HG03457 (cell line): ENCODE measurements at regions not wholly inside any gene's neighbourhood (a gene's known extent, or its start where the extent isn't known, plus 50 kb on each side); places are given as distances from the start of the nearest gene placed in this dataset.
"Not testable (repeated sequence)": the region's sequence is repeated elsewhere in the genome, so short reads cannot be mapped to it uniquely, and the experiment has no call there.

Experiments used
- ATAC-seq: cut with Tn5 transposase; IDR thresholded peaks from one replicate; pipeline ENCODE4 v1.9.1; 2021; ENCODE audit warnings: moderate number of reproducible peaks; ENCODE audit not compliant: unreplicated experiment

DNA sequence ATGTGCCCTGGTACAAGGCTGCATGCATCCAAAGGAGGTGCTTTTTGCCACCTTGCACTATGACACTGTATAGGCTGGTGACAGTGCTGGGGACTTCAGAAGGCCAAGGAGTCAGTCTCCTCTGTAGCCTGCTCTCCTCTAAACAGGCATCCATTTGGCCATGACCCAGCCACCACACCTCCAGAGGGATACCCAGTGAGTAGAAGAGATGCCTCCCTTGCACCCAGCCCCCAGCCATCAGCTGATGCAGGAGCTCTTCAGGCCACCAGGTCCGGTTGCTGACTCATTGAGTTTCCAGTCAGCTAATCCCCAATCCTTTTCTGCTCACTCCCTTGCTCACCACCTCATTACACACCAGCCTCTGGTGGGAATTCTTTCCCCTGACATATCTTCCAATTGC, 99.8 kb downstream of the PJA1 start:
- no peak for ATAC-seq

DNA sequence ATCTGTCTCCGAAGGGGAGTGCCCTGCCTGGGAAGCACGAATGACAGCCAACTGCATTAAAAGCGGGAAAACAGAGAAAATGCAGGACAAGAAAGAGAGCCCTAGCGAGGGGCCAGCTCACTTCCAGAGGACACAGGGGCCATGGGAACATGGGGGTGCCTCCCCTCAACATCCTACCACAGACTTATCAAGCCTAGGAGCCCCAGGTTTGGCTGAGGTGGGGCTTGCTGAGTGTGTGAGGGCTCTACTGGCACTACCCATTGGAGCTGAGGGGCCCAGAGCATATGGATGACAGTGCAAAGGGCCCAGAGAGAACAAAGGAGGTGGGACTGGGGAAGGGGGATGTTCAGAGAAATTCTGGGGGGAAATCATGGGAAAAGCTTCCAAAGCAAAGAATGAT, 101.8 kb downstream of the PJA1 start:
- ATAC-seq, result no peak

DNA sequence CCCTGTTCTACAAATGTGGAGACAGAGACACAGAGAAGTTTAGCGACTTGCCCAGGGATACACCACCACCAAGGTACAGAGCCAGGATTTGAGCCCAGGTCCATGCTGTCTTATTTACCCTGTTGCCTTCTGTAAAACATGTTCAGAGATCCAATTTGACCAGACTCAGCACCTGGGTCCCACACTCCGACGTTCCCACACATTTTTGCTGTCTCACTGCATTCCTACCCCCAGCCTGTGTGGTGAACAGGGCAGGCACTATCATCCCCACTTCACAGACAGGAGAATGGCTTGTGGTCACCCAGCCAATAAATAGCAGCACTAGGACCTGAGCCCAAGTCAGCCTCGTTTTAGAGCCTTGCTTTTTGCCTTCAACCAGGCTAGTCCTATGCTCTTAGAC, 102.8 kb downstream of the PJA1 start:
- ATAC-seq, result no peak

DNA sequence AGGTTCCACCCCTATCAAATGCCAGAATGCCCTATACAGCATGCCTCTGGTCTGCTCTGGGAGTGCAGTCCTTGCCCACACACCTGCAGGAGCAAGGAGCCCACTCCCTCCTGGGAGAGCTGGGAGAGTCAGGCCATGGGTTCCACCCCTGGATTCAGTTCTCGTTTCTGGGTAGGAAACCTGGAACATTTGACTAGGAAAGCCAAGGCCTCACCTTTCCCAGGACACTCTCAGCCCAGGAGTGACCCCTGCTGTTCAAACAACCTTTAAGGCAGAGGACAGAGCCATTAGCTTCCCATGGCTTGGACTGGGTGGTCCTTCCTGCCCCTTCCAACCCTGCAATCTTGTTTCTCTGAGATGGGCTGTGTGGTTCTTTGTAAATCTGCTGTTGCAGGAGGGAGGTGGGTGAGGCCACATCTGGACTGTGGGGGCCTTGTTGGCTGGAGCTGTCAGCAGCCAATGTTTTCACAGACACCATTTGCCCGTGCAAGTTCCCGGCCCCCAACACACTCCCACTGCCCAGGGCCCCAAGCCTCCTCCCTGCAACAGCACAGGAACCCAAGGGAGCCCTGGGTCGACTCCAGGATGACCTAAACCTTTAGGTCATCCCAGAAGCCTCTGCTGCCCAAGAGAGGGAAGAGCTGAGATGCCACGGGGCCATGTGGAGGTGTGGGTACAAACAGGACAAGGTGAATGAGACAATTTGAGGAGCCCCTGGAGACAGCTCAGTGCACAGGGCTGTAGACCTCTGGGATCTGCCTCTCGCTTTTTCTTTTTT, 104.4 kb downstream of the PJA1 start:
- ATAC-seq, result no peak

DNA sequence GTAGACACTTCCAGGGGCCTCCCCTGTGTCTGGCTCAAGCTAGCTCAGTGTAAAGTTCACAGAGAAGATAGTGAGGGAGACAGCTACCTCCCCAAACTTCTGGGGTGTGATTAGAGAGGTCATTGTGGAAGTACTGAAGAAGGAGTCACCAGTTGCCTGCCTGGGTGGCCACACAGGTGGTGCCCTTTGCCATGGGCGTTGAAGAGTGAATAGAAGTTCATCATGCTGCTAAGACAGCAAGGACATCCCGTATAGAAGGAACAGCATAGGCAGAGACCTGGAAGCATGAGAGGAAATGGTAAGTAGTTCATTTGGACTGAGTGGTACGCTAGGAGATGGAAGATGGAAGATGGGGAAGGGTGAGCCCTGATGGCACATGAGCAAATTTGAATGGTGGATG, 110.1 kb downstream of the PJA1 start:
- no peak for ATAC-seq

DNA sequence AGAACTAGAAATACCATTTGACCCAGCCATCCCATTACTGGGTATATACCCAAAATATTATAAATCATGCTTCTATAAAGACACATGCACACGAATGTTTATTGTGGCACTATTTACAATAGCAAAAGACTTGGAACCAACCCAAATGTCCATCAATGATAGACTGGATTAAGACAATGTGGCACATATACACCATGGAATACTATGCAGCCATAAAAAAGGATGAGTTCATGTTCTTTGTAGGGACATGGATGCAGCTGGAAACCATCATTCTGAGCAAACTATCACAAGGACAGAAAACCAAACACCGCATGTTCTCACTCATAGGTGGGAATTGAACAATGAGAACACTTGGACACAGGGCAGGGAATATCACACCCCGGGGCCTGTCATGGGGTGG, 110.8 kb downstream of the PJA1 start:
- not testable (repeated sequence) for ATAC-seq

DNA sequence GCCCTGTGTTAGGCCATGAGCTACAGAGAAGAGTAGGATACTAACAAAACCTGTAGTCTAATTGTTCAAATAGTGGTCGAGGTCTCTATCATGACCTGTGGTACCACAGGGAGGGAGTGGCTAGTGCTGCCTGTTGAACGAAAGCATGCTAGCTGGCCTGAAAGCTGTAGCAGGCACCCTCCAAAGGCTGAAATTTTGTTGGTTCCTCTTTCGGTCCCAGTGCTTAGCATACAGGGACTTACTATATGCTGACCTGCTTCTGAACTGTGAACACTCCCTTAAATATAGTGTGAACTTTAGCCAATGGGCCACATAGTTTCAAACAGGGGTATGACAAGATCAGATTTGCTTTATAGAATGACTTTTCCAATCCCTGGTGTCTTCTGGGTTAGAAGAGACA, 113.4 kb downstream of the PJA1 start:
- no peak for ATAC-seq

DNA sequence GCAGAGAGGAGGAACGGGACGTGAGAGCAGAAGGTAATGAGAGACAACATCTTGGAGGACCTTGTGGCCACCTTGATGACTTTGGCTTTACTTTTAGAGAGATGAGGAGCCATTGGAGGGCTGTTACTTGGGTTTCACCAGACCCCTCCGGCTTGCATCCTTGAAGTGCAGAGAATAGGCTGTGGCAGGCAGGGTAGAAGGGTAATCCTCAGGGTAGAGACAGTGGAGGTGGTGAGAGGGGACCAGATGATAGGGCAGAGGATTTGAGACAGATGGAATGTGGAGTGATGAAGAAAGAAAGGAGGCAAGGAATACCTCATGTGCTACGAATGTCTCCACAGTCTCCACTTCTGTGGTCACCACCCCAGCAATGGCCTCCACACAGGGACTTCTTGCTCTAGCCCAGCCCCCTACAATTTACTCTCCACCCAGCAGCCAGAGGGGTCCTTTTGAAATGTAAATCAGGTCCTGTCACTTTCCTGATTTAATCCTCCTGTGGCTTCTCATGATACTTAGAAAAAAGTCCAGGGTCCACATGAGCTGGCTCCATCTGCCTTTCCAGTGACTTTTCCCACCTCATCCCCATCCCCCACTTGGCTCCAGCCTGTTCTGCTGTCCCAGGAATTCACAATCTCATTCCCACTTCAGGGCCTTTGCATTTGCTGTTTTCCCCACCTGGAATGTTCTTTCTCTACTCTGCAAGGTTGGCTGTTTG, 115.0 kb downstream of the PJA1 start:
- ATAC-seq, result no peak

DNA sequence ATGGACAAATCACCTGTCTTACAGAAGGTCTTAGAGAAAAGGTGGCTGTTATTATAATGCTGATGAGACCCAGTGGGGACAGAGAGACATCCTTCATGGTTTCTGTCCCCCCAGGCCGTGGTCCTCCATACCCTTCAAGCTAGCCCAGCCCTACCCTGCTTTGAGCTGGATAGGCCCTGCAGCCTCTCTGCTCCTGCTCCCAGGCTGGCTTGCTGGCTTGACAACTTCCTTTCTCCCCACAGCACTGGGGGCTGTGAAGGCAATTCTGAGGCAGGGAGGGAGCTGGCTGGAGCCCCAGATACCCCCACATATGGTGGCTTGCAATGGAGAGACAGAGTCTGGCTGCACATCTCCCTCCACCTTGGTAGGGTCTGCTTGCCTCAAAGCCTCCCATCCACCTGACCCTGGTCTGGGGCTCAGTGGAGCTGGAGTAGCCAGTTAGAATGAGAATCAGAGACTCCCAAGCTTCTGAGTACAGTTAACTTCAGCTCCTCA, 118.2 kb downstream of the PJA1 start:
- no peak for ATAC-seq

DNA sequence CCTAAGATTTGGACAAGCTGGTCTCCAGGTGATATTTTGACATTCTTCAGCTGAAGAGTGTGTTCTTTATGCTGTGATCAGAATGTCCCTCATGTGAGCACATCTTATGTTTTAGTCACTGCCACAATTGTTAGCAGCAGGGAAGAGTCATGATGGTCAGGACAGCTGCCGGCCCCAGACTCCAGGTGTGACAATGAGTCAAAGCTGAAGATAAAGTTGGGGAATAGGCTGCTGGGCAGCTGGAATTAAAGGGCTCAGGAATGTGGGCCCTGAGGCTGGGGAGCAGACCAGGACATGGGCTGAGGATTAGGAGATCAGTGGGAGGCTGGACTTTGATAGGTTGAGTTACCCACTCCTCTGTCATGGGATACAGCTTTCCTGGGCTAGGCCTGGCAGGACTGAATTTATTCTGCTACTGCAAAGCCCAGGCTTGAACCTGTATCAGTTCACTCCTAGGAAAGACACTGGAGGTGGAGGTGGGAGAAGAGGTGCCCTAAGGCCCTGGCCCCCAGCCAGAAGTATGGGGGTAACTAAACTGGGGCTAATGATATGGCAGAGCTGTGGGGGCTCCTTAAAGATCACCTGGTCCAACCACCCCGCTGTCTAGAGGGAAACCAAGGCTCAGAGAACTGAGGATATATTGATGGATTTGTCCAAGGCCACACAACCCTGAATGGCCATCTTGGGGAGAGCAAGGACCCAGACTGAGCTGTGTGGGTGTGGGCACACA, 119.5 kb downstream of the PJA1 start:
- ATAC-seq, result no peak

DNA sequence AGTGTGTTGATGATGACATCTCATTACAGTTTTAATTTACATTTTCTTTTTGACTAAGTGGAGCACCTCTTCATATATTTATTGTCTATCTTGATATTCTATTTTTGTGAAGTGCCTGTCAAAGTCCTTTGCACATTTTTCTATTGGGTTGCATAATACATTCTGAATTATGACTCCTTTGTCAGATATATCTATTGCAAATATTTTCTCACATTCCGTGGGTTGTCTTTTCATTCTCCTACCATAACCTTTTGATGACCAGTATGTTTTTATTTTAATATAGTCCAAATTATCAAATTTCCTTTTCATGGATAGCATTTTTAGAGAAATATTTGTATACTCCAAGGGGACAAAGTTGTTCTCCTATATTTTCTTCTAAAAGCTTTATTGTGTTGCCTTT, 126.4 kb downstream of the PJA1 start:
- no peak for ATAC-seq

DNA sequence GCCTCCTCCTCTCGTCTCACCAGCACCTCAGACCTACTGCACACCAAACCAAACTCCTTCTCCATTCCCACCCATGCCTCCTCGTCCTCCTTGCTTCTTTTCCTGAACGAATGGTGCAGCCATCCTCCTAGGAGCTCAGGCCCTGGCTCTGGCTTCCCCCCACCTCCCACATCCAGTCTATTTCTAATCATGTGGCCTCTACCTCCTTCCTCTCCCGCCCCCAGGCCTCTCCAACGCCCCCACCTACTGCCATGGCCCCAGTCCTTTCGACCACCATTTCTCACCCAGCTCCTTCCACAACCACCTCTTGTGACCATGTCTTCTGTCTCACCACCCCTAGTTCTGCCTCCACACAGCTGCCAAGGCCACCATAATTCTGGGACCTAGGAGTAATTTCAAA, 127.1 kb downstream of the PJA1 start:
- ATAC-seq, result no peak

DNA sequence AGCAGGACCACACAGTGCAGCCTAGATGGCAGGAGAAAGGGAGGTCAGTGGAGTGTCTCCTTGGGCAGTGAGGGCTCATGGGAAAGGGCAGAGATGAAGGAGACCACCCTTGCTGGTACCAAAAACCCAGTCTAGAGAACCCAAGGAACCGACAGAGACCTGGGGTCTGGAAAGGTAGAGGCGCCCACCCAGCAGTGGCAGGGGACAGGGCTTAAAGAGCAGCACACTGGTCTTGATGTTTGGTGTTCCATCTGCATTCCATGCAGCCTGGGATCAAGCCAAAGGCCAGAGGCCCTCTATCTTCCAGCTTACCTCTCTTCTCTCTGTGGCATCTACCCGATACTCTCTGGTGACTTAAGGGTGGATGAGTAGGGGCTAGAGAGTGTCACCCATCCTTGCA, 127.5 kb downstream of the PJA1 start:
- ATAC-seq, result no peak

DNA sequence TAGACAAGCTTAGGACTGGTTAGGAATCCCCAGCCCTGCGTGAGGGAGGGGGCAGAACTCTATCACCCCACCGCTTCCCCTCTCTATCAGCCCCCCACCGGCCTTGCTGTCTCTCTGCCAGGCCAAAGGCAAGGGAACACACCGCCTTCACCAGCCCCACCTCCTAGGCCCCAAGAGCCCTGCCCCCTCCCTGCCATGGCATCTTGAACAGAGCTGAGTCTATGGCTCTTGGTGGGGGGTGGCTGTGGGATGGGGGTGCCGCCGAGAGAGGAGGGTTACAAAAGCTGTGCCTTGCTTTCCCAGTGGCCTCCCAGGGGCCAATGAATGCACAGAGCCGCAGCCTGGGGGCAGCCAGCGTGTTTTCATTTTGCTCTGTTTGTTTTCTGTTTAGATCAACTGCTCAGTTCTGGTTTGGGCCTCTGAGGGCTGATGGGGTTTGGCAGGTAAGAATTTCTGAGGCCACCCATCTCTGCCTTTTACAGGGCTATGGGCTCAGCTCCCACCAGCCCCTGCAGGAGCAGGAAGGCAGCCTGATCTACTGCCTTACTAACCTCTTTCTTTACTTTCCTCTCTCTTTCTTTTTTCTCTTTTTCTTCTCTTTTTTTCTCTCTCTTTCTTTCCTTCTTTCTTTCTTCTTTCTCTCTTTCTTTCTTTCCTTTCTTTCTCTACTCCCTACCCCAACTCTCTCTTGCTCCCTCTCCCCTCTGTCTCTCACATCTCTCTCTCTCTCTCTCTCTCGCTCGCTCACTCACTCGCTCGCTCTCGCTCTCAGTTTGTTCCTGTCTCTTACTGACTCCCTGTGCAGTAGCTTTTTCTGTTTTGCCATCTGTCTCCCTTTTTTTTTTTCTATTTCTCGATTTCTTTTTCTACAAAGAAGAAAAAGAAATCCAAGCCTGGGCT, 128.3 kb downstream of the PJA1 start:
- no peak for ATAC-seq

DNA sequence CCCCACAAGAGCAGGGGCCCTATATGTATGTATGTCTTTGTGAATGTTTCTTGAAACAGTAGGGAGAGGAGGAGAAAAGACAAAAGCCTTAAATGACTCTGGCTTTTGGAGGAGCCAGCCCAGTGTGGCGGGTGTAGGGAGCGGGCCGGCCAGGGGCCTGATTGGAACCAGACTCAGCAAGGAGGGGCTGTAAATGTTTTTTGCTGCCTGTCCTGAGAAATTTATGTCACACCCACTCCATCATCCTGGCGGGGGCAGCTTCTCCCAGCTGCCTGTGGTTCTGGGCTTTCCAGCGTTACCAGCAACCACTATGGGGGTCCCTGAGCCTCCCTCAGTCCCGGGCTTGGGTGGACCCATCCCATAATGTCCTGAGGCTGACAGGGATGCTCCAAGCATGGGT, 130.8 kb downstream of the PJA1 start:
- ATAC-seq, result no peak

DNA sequence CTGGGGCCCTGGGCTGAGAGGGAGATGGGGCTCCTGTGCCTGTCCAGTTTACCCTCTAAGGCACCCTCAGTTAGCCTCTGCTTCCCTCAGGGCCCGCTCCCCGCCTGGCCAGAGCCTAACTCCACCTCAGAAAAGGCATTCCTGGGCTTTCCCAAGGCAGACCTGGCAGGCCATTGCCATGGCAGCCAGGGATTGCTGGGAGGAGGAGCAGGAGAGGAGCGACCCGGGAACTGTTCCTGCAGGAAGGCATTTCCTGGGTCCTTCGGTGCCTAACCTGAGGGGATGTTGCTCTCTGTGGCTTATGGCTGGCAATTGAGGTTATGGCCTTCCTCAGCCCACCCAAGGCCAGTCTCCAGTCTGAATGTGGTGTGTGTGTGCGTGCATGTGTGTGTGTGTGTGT, 131.3 kb downstream of the PJA1 start:
- no peak for ATAC-seq

DNA sequence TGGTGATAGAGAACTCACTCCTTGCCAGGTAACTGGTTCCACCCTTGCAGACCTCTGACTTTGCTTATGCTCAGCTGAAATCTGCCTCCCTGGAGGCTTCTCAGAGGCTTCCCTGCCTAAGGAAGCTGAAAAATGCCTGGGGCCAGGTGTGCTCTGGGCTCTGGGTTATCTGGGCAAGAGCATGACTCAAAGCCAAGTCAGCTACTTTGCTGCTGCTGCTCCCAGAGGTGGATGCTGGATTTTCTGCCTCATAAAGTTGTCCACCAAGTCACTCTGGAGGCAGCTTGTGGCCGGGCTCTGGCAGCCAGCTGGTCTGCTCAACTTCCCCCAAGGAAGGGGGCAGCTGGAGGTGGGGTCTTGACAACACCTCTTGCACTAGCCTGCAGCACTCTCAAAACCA, 132.7 kb downstream of the PJA1 start:
- no peak for ATAC-seq

DNA sequence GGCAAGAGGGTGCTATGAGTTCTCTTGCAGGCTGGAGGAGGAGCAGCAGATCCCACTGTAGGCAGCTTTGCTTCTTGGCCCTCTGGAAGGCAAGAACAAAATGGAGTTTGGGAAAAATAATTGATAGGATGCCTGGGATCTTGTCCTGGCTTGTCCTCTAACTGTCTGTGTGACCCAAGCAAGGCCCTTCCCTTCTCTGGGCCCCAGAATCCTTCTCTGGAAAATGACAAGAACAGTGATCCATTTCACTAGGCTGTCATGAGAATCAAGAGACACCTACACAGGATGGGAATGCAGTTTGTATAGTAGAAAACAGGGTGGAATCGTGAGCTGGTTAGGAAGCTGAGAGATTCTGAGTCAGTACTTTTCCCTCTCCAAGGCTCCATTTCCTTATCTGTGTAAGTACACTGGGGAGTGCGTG, 133.3 kb downstream of the PJA1 start:
- no peak for ATAC-seq

DNA sequence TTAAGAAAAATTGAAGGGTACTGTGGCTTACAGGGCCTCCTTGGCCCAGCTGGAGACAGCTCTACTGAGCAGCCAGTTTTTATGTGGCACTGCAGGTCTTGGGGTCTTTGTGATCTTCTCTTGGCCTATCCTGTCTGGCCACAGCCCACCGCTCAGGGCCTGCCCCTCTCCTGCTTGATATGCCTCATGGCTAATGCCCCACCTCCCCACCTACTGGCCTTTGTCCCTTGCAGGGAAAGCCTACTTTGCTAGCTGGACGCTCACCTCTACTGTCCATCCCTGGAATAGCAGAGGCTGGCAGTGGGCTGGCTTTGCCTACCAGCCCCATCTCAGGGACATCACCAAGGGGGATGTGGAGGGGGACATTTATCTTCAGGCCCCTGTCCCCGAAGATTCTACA, 134.1 kb downstream of the PJA1 start:
- ATAC-seq, result no peak

DNA sequence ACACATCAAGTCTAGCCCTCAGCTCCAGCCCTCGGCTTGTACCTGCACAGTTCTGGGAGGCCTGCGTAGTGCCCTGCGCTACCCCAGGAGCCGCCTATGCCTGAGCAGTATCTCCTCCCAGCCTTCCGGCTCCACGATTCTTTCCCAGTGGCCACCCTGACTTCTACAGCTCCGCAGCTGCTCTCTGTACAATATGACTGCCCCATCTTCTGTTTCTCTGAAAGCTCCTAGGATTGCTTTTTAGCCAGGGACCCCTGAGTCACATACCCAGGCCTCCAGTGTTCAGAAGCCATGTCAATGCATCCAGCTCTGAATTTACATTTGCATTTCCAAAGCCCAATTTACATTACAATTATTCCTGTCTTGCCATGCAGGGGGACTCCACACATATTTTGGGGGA, 135.5 kb downstream of the PJA1 start:
- ATAC-seq, result no peak

DNA sequence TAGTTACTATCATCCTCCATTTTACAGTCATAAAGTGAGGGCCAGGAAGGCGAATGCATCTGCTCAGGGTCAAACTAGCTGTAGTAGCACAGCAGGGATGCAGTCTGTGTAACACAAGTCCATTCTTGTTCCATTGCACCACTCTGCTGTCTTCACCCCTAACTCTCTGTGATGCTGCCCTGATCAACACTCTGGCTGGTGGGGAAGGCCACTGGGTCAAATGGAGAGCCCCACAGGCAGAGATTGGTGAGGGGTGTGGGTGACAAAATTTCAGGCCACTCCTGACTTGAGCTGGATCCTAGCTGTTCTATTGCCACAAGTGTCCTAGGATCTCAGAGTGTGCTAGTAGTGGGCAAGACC, 136.5 kb downstream of the PJA1 start:
- no peak for ATAC-seq
